CD4-positive, alpha-beta T cell treated with Interleukin-17A for 1 hour (primary cell): ENCODE measurements at regions not wholly inside any gene's neighbourhood (a gene's known extent, or its start where the extent isn't known, plus 50 kb on each side); places are given as distances from the start of the nearest gene placed in this dataset.

Experiments
- DNase-seq: peaks from one replicate; pipeline ENCODE4 v3.0.0-alpha.2; 2020

DNA sequence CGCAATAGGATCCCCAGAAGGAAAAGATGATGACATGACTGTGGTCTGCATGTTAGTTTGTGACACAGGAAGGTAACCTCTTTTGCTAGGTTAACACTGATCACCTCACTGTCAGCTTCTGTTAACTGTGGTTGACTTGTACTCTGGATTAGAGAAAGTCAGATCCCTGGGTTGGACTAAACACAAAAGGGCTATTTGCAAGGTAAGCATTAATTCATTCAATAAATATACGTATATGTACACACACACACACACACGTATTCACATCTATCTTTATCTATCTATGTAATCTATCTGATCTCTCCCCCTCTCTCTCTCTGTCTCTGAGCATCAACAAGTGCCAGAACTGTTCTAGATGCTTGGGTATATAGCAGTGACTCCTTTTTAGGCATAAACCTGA lies 136.1 kb upstream of the SNX19 start:
- no peak for DNase-seq

DNA sequence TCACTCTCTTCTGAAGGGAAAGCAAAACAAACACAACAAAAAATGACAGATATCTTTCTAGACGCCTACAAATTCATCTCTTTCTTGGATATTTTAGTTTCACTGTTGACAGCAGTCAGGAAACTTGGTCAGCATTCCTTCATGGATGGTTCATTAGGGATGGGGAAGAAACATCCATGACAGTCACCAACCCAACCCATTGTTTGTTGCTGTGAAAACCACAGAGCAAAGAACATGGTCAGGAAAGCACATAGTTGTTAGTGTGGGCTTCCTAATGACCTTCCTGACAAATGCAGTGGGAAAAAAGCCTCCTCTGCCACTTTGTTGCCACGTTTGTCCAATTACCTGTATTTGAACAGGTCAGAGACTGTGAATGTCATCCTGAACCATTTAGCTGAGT lies 139.8 kb upstream of the SNX19 start:
- DNase-seq = no peak

DNA sequence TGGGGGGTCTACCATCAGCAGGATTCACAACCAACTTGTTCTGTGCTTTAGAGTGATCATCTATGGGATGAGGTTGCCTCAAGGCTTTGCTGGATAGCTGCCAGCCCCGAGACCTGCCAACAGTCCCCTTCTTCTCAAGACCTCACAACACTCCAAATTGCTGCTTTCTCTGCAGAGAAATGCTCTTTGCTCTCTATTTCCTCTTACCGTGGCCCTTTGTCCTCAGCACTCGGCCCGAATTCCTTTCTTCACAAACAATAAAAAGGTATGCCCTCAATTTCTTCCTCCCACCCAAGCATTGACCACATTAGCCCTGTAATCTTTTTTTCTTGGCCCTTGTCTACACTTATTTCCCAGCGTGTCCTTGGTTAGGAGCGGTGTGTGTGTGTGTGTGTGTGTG lies 147.4 kb upstream of the SNX19 start:
- DNase-seq = no peak

DNA sequence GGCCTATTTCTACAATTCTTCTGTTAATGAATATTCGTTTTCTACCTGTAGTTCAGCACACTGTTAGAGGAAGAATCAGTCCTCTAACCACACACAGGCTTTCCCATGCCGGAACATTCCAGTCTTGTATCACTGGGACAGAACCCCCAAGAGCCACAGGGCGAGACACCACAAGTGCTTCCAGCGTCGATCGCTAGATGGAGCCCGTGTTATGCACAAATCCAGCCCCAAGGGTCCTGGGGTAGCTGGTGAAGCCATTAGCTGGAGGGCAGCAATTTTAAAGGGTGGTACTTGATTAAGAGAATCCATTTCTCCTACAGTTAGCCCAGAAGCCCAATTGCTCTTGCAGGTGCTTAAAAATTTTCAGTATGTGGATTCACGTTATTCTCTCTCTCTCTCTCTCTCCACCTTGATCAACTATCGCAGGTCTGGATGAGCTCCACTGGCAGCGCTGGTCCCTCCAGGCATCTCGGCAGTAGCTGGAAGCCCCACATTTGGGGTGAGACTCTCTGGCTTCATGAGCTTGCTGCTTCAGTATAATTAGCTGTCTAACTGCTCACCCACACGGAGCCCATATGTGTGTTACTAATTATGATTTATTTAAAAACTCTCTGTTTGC lies 148.2 kb upstream of the SNX19 start:
- no peak for DNase-seq

DNA sequence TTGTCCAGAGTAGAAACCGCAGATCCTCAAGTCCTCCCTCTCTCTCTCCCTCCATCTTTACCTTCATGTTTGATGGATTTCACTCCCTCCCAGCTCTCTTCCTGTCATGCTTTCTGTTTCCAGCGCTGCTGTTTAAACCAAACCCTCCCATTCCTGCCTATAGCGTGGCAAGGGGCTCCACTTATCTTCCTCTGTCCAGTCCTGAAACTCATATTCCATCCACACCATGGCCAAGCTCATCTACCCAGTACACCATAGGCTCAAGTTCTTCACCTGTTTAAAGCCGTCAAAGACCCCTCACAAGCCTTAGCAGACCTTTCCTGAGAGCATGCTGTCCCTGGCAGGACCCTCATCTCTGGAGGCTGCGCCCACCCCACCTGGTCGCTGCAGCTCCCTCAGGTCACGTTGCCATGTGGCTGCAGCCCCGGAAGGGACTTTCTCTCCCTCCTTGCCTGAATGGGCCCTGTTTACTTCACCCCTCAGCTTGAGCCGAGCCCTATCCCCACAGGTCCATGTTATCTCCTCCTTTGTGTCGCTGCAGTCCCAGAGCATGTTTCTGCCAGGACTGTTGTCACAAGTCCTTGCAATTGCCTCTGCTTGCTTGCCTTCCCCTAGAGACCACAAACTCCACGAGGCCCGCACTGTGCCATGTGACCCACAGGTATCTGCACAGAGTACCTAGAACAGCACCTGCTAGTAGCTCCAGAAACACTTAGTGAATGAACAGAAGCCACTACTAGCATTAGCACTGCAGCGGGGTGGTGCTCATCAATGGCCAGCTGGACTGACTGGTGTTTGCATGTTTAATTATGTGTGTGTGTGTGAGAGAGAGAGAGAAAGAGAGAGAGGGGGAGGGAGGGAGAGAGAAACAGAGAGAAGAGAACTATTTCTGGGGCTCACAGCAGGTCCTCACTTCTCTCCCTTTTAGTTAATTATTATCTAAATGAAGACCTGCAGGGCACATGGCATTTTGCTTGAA lies 149.4 kb upstream of the SNX19 start:
- no peak for DNase-seq

DNA sequence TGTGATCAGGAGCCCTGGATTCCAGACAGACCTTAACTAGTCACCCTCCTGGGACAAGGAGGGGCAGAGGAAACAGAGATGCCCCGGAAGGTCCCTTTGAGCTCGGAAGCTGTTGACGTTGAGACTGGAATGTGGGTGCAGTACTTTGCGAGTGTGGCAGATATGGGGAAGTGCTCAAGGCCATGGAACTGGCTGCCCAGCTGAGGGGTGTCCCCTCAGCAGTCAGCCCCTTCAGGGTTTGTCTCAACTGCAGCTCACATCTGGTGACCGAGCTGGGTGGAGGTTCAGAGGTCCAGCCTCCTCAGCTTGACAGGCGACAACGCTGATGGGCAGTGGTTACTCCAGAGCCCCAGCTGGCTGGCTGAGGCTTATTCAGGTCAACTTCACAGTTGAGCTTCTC lies 150.3 kb upstream of the SNX19 start:
- DNase-seq = no peak

DNA sequence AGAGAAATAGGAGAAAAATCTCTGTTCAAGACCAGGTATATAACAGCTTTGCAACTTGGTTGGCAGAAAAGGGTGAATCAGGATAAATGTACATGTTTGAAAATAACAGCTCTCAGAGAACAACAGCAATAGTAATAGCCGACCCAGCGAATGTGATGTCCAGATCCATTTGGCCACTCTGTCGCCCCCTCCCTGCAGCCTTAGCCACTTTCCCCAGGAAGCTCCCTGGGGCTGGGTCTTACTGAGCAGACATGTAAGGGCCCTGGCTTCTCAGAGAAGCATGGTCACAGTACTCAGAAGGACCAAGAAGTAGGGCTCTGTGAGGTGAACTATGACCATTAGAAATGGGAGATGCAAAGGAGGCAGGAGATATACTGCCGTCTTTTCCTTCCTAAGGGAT lies 154.1 kb upstream of the SNX19 start:
- DNase-seq = no peak

DNA sequence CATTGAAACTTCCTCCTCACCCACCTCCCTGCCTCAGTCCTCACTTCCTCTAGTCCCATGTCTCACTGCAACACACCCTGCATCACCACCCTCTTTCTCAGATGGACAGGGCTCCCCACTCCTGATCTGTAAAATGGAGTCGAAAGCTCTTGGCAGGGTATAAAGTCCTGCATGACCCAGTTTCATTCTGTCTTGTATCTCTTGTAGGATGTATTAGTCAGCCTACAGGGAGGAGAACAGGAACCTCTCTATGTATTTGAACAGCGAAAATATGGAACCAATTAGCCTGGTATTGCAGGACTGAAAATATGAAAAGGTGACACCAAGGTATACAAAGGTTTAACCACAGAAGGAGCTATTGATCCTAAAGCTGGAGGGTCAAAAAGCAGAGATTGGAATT lies 156.9 kb upstream of the SNX19 start:
- no peak for DNase-seq

DNA sequence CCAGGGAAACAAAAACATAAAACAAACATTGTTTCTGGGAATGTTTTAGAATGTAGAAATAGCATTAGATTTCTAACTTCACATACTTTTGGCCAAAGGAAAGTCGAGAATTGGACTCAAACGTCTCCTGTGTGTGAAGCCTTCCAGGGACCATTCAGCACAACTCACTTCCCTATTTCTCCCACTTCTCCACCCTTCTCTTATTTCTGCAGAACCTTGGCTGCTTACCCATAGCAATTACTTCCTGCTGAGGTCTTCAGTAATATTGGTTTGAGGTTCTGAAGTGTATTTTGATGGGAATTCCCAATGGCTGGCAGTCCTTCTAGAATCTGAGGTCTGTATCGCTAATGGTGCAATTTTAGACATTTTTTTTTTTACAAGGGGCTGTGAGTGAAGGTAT lies 158.3 kb upstream of the SNX19 start:
- no peak for DNase-seq

DNA sequence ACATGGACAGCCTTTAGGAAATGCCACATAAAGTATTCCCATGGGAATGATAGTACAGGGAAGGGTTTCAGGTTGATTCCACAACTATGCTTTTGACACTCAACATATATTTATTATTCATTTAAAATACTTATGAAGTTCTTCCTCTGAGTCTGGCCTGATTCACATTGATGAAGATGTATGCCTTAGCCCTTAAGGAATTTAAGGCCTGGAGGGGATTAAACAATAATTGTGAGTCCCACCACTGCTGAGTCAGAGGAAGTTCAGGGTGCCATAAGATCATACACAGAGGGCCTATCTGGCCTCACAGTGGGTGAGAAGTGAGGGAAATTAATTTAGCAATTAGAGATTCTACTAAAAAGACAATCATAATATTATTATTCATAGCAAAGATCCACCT lies 161.1 kb upstream of the SNX19 start:
- no peak for DNase-seq

DNA sequence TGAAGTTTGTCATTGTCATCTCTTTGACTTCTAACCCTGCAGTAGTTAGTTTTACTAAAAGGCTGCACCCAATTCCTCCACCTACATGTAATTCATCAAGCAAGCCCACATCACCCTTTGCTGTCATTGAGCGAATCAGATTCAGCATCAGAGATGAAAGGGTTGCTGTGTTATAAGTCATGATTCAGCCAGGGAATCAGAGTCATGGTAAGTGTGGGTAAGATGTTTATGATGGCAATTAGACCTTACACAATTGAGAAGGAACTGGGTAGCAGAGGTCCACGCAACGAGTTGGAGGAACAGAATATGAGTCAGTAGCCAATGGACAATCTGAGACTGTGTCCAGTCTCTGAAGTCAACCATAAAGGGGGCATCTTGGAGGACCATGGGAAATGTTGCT lies 162.8 kb upstream of the SNX19 start:
- no peak for DNase-seq

DNA sequence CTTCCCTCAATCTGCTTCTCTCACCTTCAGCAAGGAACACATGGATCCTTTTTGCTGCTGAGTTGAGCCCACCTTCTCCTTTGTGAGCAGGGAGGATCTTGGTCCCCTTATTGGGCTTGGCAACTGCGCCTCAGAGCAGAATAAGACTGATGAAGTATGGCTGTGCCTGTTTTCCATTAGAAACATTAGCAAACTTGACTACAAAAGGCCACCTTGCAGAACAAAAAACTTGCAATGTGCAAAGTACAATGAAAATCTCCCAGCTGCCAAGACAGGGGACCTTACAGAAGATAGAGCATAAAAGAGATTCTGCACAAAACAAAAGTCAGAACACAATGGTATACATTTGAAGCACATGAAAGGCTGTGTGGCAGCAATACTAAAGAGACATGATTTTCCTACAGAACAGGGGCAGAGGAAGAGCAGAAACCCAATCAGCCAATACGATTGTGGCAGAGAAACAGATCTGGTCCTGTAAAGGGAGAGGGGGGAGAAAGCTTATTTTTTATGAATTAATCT lies 173.5 kb upstream of the SNX19 start:
- DNase-seq = no peak

DNA sequence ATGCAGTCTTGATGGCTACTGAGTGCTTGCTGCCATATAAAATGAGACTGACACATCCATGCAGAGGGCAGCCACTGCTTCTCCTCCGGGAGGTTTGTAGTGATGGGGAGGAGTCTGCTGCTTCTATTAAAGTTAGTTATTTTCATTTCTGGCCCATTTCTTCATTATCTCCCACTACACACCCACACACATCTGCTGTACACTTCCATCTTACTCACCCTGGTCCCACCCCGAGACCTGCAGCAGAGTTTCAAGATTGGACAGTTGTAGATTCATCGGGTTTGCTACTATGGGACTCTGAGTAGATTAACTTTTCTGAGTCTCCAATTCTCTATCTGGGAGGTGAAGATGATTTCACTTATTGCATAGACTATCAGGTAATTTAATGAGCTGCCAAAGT lies 176.2 kb upstream of the SNX19 start:
- no peak for DNase-seq

DNA sequence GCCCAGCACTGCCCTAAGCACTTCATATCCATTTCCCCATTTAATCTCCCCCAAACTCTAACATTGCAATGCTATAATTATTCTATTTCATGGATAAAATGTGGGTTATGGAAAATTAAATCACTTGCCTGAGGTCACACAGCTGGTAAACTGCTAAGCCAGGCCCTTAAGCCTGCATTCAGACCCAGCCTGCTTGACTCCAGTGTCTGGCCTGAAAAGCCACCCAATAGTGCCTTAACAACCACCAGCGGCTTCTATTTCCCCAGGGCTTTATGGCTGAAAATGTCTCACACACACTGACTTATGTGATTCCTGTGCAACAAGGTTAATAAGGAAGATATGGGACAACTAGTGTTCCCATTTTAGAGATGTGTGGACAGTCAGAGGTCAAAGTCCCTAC lies 178.5 kb upstream of the SNX19 start:
- no peak for DNase-seq

DNA sequence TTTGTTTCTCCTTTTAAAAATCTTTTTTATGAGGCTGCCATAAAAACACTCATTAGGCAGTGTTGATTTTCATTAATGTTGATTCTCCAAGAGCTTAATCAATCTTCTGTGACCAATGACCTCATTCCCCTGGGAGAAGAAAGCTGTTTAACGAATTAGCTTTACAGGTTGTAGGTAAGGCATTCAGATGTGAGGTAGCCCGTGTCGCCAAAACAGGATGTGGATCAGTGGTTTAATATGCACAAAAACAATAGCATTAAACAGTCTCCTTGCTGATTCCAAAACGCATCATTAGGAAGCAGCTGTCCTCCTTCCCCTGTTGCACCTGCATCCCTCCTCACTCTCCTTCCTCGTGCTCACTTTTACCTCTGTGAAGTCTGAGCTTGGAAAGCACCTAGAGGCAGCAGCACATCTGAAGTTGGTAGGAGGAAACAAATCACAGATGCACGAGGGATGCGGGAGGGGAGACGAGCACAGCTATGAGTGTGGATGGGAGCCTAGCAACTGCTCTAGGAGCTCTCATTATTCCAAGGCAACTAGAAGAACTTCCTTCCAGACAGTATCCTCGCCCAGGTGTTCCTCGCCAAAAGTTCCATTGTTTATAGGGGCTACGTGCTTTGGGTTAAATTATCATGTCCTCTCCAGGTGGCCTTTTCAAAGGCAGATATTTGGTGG lies 179.4 kb upstream of the SNX19 start:
- DNase-seq = no peak

DNA sequence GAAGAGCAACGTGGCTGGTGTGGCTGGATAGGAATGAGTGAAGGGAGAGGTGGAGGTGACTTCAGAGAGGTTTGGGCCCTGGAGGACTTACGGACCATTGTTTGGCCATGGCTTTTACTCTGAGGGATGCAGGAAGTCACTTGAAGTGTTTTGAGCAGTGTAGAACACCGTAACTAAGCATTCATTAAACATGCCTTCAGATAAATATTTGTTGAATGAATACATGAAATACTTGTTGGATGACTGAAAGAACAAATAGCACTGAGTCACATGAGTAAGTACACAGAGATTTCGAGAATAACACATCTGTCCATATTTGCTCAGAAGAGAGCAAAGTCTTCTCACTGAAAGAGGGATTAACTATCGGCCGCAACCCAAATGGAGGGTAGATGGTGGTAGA lies 182.7 kb upstream of the SNX19 start:
- no peak for DNase-seq

DNA sequence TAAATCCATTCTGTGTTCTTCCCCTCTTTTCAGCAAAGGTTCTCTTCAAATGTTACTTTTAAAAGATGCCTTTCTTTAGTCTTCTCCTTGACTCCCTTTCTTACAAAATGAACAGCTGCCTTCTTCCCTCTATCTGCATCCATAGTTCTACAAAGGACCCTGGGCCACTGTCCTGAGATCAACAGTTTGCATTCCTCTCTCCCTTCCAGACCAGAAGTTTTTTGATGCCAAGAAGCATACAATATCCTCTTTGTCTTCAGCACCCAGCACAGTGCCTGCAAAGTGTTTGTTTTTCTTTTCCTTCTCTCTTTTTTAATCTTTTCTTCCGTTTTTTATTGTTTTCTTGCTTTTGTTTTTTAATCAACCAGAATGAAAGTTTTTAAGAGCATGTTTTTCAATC lies 183.5 kb upstream of the SNX19 start:
- DNase-seq = no peak

DNA sequence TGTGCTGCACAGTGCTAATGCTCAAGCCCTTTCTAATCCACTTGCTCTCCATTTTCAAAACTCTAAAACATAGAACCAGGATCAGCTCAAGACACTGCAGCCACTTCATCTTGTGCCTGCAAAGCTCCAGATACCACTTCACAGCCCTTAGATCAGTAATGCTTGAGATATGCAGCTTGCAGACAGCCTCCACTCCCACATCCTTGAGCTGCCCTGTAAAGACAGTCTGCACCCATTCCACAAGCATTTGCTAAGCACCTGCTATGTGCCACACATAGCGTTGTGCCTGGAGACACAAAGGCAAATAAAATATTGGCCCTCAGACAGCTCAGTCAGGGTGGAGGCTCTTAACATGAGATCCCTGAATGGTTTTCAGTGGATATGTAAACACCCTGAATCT lies 192.5 kb upstream of the SNX19 start:
- DNase-seq = no peak

DNA sequence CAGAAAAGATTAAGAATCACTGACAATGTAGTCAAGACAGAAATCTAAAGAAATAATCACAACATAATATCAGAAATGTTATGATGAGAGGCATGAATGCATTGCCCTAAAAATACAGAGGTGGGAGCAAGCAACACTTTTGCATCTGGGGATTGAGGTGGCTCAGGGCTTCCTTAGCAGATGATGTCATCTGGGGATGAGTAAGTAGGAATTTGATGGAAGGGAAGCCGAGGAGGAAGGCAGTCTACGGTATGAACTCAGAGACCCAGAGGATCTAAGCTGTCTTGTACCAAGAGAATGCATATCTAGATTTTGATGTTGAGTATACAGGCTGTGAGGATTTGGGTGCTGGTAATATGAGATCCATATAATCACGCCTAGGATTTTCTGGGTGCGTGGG lies 193.0 kb upstream of the SNX19 start:
- DNase-seq = no peak

DNA sequence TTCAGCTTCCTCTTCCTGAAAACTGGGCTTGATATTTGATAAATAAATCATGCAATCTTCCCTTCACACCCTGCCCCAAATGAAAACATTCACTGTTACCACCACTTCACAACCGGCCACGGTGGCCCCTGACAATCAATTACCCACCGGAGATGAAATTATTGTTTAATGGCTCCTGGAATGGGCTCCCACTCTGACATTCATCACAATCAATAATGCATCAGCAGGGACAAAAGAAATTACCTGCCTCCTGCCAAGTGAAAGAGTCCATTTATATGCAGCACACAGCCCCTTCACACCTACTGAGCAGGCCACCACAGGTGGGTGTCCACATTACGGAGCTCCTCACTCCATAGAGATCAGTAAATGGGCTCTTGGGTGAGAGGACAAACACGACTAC lies 193.5 kb upstream of the SNX19 start:
- DNase-seq = no peak

DNA sequence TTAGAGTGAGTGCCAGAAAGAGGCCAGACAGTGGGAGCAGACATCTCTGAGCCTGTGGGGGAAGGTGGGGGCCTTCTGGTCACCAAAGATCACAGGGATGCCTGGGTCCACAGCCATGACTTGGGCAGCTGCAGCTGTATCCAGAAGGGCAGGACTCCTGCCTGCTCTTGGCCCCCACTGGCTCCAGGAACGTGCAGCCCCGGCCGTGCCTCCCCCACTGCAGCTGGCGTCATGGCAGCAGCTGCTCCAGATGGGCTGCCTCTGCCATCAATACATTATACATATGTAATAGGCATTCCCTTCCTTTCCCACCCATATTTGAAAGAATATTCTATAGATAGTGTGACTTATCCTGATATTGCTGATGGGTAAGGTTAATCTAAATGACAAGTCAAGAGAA lies 195.5 kb upstream of the SNX19 start:
- DNase-seq = no peak

DNA sequence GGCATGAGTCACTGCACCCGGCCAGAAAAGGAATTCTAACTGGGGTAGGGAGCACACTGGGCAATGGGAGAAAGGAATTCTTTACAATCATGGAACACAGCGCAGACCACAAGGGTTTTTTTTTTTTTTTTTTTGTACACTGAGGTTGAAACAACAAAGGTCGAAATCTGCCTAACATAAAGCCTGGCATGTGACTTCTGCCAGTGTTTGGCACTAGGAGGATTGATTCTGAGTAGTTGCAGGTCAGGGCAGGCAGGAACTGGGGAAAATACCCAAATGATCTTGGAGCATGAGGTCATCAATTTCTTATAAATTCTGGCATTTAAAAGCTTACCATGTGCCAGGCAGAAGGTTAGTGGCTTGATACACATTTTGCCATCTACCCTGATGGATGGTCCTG lies 202.0 kb upstream of the SNX19 start:
- DNase-seq = no peak

DNA sequence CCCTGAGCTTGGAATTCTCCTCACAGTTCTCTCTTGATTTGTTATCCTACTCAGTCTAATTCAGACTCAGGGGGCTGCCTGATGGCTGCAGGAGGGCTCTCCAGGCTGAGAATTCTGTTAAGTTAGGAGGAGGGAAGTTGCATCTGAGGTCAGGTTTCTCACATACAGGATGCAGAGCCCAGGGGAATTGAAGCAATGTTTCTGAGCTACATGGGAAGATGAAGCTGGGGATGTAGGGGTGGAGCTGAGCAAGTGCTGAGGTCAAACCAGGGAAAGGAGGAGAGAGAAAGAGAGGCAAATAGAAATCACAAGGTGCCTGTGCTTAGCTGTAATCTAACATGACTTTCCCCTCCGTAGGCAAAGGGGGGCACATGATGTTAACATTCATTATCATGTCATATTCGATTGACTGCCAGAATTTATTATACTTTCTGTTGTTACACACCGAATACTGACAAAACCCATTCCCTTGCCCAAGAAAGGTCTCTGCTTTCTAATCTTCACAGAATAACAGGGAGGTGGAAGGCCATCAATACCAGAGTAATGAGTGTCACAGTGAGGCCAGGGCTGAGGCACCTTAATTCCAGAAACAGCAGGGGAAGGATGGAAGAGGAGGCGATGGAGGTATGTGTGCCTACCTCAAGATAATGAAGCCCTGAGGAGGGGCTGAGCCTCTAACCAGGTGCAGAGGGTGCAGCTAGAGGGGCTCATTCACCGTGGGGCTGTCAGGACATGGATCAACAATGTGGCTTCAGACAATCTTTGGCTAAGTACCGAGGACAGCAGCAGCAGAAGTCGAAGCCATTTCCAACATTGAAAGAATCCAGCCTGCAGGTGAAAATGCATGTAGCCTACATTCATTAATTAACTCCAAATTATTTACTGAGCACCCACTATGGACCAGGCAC lies 205.4 kb upstream of the SNX19 start:
- no peak for DNase-seq
